Fibroblast of peridontal ligament (primary cell): ENCODE measurements at regions not wholly inside any gene's neighbourhood (a gene's known extent, or its start where the extent isn't known, plus 50 kb on each side); places are given as distances from the start of the nearest gene placed in this dataset.

Source experiments
- DNase-seq: peaks from one replicate; pipeline ENCODE4 v3.0.0-alpha.2; 2010; ENCODE audit errors: extremely low read depth

- no peak for DNase-seq
Observed at GRCh38 chr3:23052208-23052607, 150.9 kb upstream of the UBE2E2 start.

GRCh38 chr3:23052620-23053019, 150.5 kb upstream of the UBE2E2 start:
- no peak for DNase-seq

DNA sequence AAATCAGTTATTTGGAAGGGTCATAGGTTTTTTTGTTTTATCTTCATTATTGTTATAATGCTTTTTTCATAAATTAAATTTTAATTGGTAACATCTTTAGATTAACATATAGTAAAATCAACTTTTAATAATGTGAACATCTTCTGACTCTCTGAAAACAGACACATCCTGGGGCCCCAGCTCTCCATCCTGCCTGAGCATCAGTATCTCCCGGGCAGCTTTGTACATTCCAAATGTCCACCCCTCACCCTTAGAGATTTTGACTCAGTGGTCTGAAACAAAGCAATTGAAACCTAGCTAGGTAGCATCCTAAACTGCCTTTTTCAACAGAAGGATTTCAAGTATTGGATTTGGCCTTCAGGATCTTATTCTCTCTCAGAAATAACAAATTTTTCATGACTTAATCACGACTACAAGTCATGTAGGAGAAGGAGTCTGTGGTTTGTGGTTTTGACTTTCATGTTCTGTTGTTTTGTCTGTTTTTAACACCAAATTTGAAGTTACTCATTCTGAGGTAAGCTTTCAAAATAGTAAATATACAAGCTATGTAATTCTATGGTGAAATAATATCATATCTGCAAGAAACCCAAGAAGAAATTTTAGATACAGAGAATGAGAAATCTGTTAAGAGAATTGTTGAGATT, 147.3 kb upstream of the UBE2E2 start:
- peak; percentile 79 for DNase-seq

- DNase-seq: no peak
Observed at GRCh38 chr3:23062582-23062981, 140.5 kb upstream of the UBE2E2 start.

DNA sequence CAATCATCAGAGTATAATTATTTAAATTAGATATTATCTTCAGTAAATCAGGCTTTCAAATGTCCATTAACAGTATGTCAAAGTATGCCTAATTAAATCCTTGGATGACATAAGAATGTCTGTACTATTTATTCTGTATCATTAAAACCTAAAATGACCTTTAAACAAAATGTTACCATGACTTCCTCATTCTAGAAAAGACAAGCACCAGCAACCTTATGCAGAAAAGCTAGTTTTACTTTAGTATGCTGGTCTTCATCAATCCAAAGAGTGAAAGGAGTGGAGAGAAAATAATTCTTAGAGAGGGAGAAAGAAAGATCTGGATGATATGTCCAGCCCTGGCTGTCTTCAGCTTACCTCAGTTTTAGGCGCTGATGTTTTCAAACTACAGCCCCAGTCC, 140.1 kb upstream of the UBE2E2 start:
- no peak for DNase-seq

GRCh38 chr3:23067116-23067515, 136.0 kb upstream of the UBE2E2 start:
- DNase-seq: no peak

DNA sequence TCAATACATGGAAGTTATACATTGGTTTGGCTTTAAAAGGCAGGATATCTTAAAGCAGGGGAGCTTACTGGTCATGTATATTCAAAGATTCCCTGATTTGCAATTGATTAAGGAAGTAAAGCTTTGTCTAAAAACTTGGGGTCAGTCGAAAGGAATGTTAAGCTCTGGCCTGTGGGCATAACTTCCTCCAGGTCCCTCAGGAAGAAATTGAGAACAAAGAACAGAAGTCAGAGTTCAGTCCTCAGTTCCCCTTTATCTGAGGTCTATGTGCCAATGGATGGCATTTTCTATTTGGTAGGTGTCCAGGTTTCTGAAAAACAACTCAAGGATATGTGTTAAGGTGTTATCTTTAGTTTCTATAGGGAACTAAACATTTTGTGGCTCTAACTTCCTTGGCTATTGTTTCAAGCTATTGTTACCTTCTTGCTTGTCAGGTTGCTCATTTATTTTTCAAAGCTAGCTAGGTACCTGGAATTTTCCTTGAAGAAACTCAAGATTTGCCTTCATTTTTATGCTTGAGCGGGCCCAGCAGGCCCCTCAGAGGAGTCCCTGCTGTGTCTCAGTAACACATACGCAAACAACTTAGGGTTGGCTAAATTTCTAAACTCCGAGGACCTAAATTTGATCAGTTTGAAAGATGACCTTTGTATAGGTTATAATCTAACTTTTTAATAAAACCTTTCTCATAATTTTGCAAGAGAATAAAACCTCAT, 135.0 kb upstream of the UBE2E2 start:
- no peak for DNase-seq

GRCh38 chr3:23071296-23071695, 131.8 kb upstream of the UBE2E2 start:
- DNase-seq: no peak

DNA sequence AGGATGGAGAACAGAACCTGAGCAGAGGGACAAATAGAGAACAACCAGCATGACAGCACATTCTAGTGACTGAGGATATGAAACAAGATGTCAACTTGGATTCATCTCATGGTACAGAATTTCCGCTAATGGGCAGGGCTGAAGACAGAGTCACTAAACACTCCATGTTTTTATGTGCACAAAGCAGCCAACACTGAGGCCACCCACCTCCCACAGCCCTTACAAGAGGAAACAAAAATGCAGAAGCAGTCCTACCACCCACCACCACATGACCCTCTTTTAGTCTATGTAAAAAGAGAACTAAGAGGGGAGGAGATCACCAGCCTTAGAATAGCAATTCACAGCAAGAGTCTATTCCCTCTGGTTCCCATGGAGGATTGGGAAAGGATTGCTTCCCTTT, 131.4 kb upstream of the UBE2E2 start:
- DNase-seq: no peak

DNA sequence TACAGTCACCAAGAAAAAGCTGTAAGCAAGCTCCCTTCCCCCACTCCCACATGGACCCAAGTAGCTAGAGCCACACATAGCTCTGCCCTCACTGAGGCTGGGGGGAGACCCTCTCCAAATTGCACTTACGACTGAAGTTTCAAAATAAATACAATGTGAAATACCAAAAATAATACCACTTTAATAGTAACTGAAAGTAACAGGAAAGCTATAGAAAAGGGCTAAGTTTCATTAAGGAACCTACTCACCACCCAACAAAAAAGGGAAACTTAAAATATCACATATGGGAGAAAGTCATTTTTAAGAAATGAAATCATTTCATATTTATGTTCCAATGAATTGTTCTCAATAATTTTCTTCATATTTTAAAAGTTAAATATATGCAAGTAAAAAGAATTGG, 130.4 kb upstream of the UBE2E2 start:
- no peak for DNase-seq

DNA sequence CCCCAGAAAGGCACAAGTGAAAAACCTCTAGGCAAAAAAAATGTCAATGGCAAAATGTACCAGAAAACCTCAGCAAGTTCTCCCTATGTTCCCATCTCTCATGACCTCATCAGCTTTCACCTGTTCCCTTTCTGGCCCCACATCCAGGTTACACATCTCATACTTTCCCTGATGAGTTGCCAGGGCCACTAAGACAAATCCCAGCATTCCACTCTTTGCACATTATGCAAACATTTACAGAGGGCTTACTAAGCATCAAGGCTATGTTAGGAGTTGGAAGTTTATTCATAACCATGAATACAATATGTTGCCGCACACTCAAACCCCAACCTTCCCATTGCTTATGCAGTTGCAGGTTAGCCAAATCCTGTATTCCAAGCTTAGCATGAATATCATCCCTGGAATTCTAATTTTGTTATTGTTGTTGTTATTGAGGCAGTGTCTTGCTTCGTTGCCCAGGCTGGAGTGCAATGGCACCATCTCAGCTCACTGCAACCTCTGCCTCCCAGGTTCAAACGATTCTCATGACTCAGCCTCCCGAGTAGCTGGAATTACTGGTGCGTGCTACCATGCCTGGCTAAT, 129.3 kb upstream of the UBE2E2 start:
- no peak for DNase-seq

- DNase-seq: peak; percentile 89
Observed at GRCh38 chr3:23075496-23075895, 127.6 kb upstream of the UBE2E2 start.

GRCh38 chr3:23076437-23076836, 126.7 kb upstream of the UBE2E2 start:
- DNase-seq: no peak

GRCh38 chr3:23077126-23077525, 126.0 kb upstream of the UBE2E2 start:
- no peak for DNase-seq

DNA sequence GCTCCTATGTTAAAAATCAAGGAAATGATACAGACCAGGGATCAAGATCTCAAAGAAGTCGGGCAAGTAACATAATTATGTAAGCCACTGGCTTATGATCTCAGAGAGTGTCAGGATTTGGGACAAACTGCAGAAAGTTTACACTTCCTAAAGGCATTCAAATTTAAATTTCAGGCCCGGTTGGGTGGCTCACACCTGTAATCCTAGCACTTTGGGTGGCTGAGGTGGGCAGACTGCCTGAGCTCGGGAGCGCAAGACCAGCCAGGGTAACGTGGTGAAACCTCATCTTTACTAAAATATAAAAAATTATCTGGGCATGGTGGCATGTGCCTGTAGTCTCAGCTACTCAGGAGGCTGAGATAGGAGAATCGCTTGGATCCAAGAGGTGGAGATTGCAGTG, 124.4 kb upstream of the UBE2E2 start:
- DNase-seq: no peak

- no peak for DNase-seq
Observed at GRCh38 chr3:23079976-23080375, 123.2 kb upstream of the UBE2E2 start.

DNA sequence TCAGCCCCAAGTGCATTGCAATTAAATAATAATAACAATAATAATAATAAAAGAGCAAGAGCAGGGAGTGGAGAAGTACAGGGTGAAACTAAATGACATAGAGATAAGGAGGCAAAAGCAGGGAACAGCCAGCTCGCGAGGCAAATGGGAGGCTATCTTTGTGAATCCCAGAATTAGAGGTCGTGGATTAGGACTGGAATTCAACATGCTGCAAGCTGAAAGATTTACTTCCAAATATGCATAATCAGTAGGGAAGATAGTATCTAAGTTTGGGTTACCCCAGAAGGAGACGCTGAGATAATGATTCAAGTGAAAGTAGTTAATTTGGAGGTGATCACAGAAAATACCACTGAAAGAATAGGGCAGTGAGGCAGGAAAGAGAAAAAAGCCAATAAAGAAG, 119.4 kb upstream of the UBE2E2 start:
- no peak for DNase-seq

DNA sequence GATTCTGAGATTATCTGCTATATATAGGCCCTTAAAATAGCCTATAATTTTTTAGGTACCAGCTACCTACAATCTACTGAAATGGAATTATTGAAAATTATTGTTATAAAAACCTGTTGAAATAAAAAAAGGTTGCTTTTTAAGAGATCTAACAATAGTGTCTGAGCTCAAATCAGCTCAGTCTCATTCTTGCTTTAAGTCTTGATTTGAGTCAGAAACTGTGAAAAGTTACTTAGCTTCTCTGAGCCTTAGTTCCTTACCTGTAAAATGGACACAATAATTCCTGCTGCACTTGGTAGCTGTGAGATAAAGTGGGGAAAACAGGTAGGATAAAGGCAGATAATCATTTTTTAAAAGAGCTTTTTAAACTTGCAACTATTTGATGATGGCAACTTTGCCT, 118.8 kb upstream of the UBE2E2 start:
- no peak for DNase-seq

GRCh38 chr3:23085261-23085660, 117.9 kb upstream of the UBE2E2 start:
- DNase-seq: peak; percentile 60

DNA sequence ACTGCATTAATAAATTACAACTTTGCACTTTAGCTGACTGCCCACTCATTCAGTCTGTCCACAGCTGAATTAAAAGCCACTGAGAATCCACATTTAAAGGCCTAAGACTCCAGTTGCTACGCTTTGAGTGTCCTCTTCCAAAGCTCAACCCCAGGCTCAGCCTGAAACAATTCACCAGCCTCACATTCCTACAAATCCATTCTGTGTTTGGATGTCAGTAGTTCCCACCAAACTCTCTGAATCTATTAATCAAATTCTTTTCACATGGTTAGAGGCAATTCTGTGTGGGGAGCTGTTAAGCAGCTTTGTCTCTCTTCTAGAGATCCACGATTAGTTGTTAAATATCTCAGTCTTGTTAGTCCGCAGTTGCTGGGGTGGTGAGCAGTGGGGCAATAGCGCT, 116.8 kb upstream of the UBE2E2 start:
- DNase-seq: peak; percentile 4

DNA sequence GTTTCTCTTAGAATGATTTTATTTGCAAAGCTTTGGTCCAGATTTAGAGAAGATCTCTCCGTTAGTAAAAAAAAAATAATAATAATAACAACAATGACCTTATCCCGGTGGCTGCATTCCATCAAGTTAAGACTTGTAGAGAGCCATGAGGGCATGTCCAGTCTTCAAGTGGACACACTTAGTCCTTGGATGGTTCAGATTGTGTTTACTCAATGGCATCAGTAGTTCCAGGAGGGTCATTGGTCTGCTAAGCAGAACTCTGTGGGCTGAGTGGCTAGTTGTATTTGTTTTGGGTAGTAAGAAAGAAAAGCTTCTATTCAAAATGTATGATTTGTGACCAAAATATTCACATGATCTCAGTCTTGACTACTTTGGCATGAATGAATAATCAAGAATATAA, 116.3 kb upstream of the UBE2E2 start:
- no peak for DNase-seq

DNA sequence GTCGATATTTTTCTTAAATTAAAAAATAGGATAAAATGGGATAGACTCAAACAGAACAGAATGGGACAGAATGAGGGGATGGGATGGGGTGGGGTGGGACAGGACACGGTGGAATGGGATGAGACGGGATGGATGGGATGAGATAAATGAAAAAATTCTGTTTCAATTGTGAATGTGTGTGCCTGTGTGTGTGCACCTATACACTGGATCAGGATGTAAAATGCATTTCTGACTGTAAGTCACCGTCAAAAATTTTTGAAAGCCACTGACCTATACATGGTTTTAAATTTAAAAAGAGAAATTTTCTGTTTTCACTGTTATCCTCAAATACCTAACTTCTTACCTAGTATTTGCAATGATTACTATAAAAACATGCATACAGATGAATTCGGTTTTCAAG, 108.7 kb upstream of the UBE2E2 start:
- DNase-seq: no peak

DNA sequence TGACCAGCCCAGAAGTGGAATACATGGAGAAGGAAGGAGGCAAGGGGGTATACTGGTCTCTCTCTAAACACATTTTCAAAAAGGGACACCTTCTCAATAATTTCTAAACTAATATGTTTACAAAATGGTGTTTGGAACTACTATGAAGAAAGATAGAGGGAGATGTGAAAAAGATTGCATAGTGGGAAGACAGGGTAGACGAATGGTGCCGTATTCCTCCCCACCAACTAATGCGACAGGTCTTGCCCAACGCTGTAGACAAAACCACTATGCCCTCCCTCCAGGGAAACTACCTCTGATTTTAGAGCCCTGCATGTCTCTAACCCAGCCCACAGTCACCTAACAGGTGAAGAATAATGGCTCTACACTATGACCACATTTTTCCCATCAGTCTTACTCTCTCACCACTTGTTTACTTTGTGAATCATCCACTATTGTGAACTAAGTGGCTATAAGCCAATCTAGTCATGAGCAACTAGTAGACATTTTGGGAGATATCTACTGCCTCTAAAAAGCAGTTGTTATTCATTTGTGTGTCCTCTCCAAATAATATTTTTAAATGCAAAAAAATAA, 108.2 kb upstream of the UBE2E2 start:
- DNase-seq: peak; percentile 27
